ENCODE measurements at regions not wholly inside any gene's neighbourhood (a gene's known extent, or its start where the extent isn't known, plus 50 kb on each side); places are given as distances from the start of the nearest gene placed in this dataset.

DNA sequence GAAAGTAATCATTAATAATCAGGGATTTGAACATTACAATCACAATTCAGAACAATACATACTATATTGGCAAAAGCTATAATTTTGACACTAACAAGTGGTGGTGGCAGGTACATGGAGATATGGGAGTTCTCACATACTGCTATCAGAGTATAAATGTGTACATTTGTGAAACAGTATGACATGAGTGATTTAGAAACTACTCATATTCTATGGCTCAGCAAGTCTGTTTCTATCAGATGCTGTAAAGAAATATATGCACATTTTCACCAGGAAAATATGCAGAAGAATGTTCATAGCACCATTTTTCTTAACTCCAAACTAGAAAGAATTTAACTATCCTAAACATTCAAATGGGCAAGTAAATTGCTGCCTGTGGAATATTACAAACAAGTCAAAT lies 620.0 kb downstream of the SH2D4B start:
- H3K4me3 ChIP-seq (ENCODE audit: low read depth, low read length) = no peak overlapping the region
- TF ChIP-seq, protein P1, sequence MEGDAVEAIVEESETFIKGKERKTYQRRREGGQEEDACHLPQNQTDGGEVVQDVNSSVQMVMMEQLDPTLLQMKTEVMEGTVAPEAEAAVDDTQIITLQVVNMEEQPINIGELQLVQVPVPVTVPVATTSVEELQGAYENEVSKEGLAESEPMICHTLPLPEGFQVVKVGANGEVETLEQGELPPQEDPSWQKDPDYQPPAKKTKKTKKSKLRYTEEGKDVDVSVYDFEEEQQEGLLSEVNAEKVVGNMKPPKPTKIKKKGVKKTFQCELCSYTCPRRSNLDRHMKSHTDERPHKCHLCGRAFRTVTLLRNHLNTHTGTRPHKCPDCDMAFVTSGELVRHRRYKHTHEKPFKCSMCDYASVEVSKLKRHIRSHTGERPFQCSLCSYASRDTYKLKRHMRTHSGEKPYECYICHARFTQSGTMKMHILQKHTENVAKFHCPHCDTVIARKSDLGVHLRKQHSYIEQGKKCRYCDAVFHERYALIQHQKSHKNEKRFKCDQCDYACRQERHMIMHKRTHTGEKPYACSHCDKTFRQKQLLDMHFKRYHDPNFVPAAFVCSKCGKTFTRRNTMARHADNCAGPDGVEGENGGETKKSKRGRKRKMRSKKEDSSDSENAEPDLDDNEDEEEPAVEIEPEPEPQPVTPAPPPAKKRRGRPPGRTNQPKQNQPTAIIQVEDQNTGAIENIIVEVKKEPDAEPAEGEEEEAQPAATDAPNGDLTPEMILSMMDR (IDR thresholded peaks at IDR 0.05; ENCODE audit: insufficient read depth, low read depth, low read length) = no peak
- no peak for DNase-seq (ENCODE audit: low read depth)

DNA sequence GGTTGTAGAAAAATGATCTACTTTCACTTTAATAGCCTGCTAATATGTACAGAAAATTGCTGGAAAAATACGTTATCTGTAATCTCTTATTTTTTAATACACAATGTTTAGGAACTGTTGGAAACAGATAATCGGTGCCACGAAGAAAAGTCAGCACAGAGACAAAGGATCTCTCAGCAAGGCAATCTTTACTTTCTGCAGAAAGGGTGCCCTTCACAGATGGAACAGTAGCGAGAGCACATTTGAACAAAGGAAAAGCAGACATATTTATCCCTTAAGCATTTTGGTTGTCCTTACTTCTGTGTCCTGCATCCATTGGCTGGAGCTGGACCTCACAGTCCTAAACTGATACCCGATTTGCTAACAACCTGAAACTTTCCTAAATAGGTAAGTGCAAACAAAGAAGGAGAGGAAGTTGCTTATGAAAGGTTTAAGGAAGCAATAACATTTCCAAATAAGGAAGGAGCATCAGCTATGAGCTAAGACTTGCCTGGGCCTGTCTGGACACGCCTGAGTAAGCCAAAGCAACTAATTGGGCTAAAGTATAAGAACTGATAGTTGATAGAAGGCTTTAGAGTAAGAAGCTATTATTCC lies 640.0 kb downstream of the SH2D4B start:
- no peak overlapping the region for H3K4me3 ChIP-seq (ENCODE audit: low read depth, low read length)
- TF ChIP-seq, protein P1 (IDR thresholded peaks at IDR 0.05; ENCODE audit: insufficient read depth, low read depth, low read length) = no peak
- DNase-seq (ENCODE audit: low read depth) = no peak

DNA sequence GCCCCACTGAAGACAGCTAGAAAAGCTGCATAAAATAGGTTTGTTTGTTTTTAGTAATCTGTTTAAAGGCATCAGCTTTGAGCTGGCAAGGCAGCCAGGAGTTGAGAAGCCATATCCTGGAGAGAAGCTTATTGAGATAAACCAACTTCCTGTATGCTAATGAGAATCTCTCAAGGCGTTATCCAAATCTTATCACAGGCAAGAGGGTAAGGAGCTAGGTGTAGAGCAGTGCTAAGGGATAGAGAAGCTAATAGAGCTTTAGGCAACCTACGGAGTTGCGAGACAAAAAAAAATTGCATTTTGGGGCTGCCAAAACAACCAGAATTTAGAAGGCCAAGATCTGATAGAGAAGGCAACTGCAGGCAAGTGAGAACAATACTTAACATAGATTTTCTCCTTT lies 641.6 kb downstream of the SH2D4B start:
- no peak for DNase-seq (ENCODE audit: low read depth)
- H3K4me3 ChIP-seq (ENCODE audit: low read depth, low read length) = no peak overlapping the region
- TF ChIP-seq, protein P1 (IDR thresholded peaks at IDR 0.05; ENCODE audit: insufficient read depth, low read depth, low read length) = no peak

DNA sequence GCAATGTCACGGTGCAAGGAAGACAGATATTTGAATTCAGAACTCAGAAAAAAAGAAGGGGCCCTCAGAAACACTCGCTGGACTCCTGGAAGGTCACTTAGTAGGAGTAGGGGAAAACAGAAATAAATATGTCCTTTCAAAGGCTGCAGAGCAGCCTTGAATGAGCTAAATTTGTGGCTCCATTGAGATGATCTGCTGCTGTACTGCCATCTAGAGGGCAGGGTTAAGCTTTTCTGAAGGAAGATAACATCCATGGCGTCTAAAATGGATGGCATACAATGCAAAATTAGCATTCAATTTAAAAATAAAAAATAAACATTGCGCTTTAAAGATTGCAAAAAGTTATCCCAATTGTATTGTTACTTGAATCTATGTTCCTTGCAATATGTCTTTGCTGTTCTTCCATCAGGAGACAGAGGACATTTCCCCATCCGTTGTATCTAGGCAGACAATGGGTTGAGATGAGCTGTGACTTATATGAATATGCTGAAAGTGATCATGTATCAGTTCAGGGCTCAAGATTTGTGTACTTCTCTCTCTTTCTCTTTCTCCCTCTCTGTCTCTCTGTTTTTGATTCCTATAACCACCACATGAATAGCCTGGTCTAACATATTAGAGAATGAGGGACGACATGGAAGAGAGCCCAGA lies 642.2 kb downstream of the SH2D4B start:
- H3K4me3 ChIP-seq (ENCODE audit: low read depth, low read length) = no peak overlapping the region
- TF ChIP-seq, protein P1 (IDR thresholded peaks at IDR 0.05; ENCODE audit: insufficient read depth, low read depth, low read length) = no peak
- DNase-seq (ENCODE audit: low read depth) = no peak

DNA sequence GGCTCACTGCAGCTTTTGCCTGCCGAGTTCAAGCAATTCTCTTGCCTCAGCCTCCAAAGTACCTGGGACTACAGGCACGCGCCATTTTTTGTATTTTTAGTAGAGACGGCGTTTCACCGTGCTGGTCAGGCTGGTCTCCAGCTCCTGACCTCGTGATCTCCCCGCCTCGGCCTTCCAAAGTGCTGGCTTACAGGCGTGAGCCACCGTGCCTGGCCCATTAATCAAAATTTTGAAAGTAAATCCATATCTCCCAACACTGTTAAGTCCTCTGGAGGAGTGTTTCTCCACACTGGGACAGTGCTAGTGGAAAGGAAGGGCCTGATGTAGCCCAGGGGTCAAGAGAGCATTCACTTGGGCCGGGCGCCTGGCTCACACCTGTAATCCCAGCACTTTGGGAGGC lies 644.6 kb downstream of the SH2D4B start:
- TF ChIP-seq, protein P1 (IDR thresholded peaks at IDR 0.05; ENCODE audit: insufficient read depth, low read depth, low read length) = no peak
- no peak overlapping the region for H3K4me3 ChIP-seq (ENCODE audit: low read depth, low read length)
- DNase-seq (ENCODE audit: low read depth) = no peak

DNA sequence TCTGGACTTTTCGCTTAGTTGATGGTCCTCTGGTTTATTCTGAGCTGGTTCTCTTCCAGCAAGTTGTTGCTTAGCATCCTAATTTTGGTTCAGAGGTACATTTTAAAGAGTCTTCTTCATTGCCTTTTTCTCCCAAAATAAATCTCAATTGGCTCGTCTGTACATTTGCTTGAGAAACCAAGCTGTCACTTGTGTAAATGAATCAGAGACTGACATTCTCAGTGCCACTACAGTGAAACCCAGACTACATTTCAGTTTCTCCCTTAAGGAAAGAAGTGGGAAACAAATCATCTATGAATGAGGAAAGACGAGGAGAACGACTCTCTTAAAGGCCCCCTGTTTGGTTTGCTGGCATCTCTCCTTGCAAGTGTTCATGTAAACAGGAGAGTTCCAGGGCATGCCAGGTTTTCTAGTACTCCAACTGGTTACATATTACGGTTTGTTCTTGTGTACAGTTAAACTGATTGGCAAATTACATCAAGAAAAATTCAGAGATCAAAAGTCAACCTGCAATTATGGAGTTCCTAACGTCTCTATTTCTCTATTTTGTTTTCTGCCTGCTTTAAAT lies 654.6 kb downstream of the SH2D4B start:
- DNase-seq (ENCODE audit: low read depth) = no peak
- no peak overlapping the region for H3K4me3 ChIP-seq (ENCODE audit: low read depth, low read length)
- TF ChIP-seq, protein P1 (IDR thresholded peaks at IDR 0.05; ENCODE audit: insufficient read depth, low read depth, low read length) = no peak

Measured in fibroblast of villous mesenchyme (primary cell).